Neuronal stem cell (in vitro differentiated cells): ENCODE measurements at regions not wholly inside any gene's neighbourhood (a gene's known extent, or its start where the extent isn't known, plus 50 kb on each side); places are given as distances from the start of the nearest gene placed in this dataset.

Experiments used
- DNase-seq: peaks from one replicate; pipeline ENCODE4 v3.0.0-alpha.2; 2013; ENCODE audit warnings: low spot score
- H2AFZ ChIP-seq: one replicate; pipeline ENCODE4 v1.6.1; 2013; ENCODE audit warnings: mild to moderate bottlenecking, low read length, inconsistent platforms
- H2AK5ac ChIP-seq: 2 replicates; pipeline ENCODE4 v1.6.1; 2013; ENCODE audit warnings: low read depth, mild to moderate bottlenecking, inconsistent platforms, low read length, moderate library complexity, mixed read lengths
- H2BK120ac ChIP-seq: 2 replicates; pipeline ENCODE4 v1.6.1; 2013; ENCODE audit warnings: low read depth, mild to moderate bottlenecking, inconsistent platforms, low read length, moderate library complexity, mixed read lengths
- H2BK12ac ChIP-seq: one replicate; pipeline ENCODE4 v1.6.1; 2013; ENCODE audit warnings: low read length, inconsistent platforms
- H2BK15ac ChIP-seq: 2 replicates; pipeline ENCODE4 v1.6.1; 2013; ENCODE audit warnings: mild to moderate bottlenecking, low read length, inconsistent platforms, mixed read lengths
- H2BK5ac ChIP-seq: one replicate; pipeline ENCODE4 v1.6.1; 2013; ENCODE audit warnings: inconsistent platforms, mild to moderate bottlenecking, low read length, moderate library complexity
- H3K14ac ChIP-seq: one replicate; pipeline ENCODE4 v1.6.1; 2013; ENCODE audit warnings: low read length, inconsistent platforms
- H3K18ac ChIP-seq: 2 replicates; pipeline ENCODE4 v1.6.1; 2013; ENCODE audit warnings: low read length, inconsistent platforms
- H3K23ac ChIP-seq: 2 replicates; pipeline ENCODE4 v1.6.1; 2013; ENCODE audit warnings: low read depth, mild to moderate bottlenecking, mixed read lengths, low read length, inconsistent platforms; ENCODE audit not compliant: poor library complexity
- H3K27ac ChIP-seq: replicated peaks from 3 replicates; pipeline ENCODE4 v1.5.1; 2013; ENCODE audit warnings: low read length, inconsistent platforms
- H3K27me3 ChIP-seq, 3 experiments: 2 replicates each; pipeline ENCODE4 v1.6.1; 2013; ENCODE audit warnings: low read length in 3 of 3, mild to moderate bottlenecking in 2 of 3, inconsistent platforms in 1 of 3, low read depth in 1 of 3, mixed read lengths in 1 of 3, moderate library complexity in 1 of 3; ENCODE audit not compliant: control insufficient read depth in 3 of 3, insufficient read depth in 3 of 3
- H3K36me3 ChIP-seq, 2 donors: replicated peaks in 1 of 2; 2 replicates each; pipeline ENCODE4 v1.6.1; 2013; ENCODE audit warnings: low read length in 2 of 2; ENCODE audit not compliant: control insufficient read depth in 2 of 2, insufficient read depth in 2 of 2
- H3K4ac ChIP-seq: 2 replicates; pipeline ENCODE4 v1.6.1; 2013; ENCODE audit warnings: inconsistent platforms, mild to moderate bottlenecking, low read length, moderate library complexity
- H3K4me1 ChIP-seq, 2 donors: 1 replicate in 1 of 2; 2 replicates in 1 of 2; pipeline ENCODE4 v1.6.1; 2013; ENCODE audit warnings: low read length in 2 of 2, low read depth in 1 of 2; ENCODE audit not compliant: control insufficient read depth in 2 of 2, insufficient read depth in 1 of 2
- H3K4me2 ChIP-seq: one replicate; pipeline ENCODE4 v1.6.1; 2013; ENCODE audit warnings: mild to moderate bottlenecking, low read length, inconsistent platforms; ENCODE audit not compliant: insufficient read depth, poor library complexity, severe bottlenecking
- H3K4me3 ChIP-seq, 2 donors: 2 replicates each; pipeline ENCODE4 v1.5.1; 2013; ENCODE audit warnings: low read length in 2 of 2, mild to moderate bottlenecking in 2 of 2, inconsistent platforms in 1 of 2, moderate library complexity in 1 of 2
- H3K79me1 ChIP-seq: one replicate; pipeline ENCODE4 v1.6.1; 2013; ENCODE audit warnings: low read depth, mild to moderate bottlenecking, inconsistent platforms, low read length, moderate library complexity
- H3K9ac ChIP-seq: one replicate; pipeline ENCODE4 v1.6.1; 2013; ENCODE audit warnings: mild to moderate bottlenecking, low read depth, low read length, inconsistent platforms; ENCODE audit not compliant: poor library complexity
- H3K9me3 ChIP-seq, 2 donors: replicated peaks in 1 of 2; 2 replicates each; pipeline versions ENCODE3 to v1.6.1; 2013; ENCODE audit warnings: low read length in 2 of 2, mild to moderate bottlenecking in 2 of 2, inconsistent platforms in 1 of 2, low read depth in 1 of 2, mixed read lengths in 1 of 2, moderate library complexity in 1 of 2; ENCODE audit not compliant: control insufficient read depth in 2 of 2, insufficient read depth in 1 of 2
- H4K8ac ChIP-seq: one replicate; pipeline ENCODE4 v1.6.1; 2013; ENCODE audit warnings: low read depth, mild to moderate bottlenecking, inconsistent platforms, low read length, moderate library complexity
- H4K91ac ChIP-seq: one replicate; pipeline ENCODE4 v1.6.1; 2013; ENCODE audit warnings: low read length, low read depth, mild to moderate bottlenecking, inconsistent platforms; ENCODE audit not compliant: poor library complexity
- WGBS, 2 donors: extraction: QIAGEN DNeasy Blood & Tissue Kit; methylation state at CpG; one replicate each; pipeline ENCODE4 v1.1.7; 2013; ENCODE audit warnings: missing lambda C conversion rate in 2 of 2, mixed read lengths in 1 of 2; ENCODE audit not compliant: insufficient read length in 2 of 2, insufficient replicate concordance in 1 of 2; ENCODE audit errors: extremely low coverage in 2 of 2; 5-methylcytosine and 5-hydroxymethylcytosine counted together

GRCh38 chr4:67103001-67103747 is 442.1 kb downstream of the CENPC start:
- no CpG with 5 or more reads among the region's 6 CpGs for WGBS, 2 donors
- DNase-seq = no peak
- no peak overlapping the region for H3K4me2 ChIP-seq

GRCh38 chr4:67101612-67102011 is 443.7 kb downstream of the CENPC start:
- no peak overlapping the region for H2BK5ac ChIP-seq
- no peak overlapping the region for H4K8ac ChIP-seq
- H2AFZ ChIP-seq = no peak overlapping the region
- H3K36me3 ChIP-seq = no peaks in the 10 kb centered on the region
- no peak overlapping the region for H2BK12ac ChIP-seq
- H3K23ac ChIP-seq = no peak overlapping the region
- H3K4me1 ChIP-seq = peaks cover 3 to 5% of the 10 kb centered on the region in 2 donors
- DNase-seq = no peak
- H3K9me3 ChIP-seq = no peaks in the 10 kb centered on the region
- no peak overlapping the region for H4K91ac ChIP-seq
- H3K79me1 ChIP-seq = no peaks in the 10 kb centered on the region
- H3K4ac ChIP-seq = no peak overlapping the region
- no peak overlapping the region for H2BK15ac ChIP-seq
- H3K4me2 ChIP-seq = no peak overlapping the region
- H3K18ac ChIP-seq = no peak overlapping the region
- no peak overlapping the region for H3K27ac ChIP-seq
- no peaks in the 10 kb centered on the region for H3K27me3 ChIP-seq
- H3K4me3 ChIP-seq = no peak overlapping the region
- no peak overlapping the region for H3K14ac ChIP-seq
- H2AK5ac ChIP-seq = no peak overlapping the region
- no peak overlapping the region for H3K9ac ChIP-seq
- no peak overlapping the region for H2BK120ac ChIP-seq

More at GRCh38 chr4:67103001-67103747, 442.1 kb downstream of the CENPC start:
- Histone ChIP-seq H2BK12ac (no peak overlapping the region), H3K4me3 (no peak overlapping the region), H3K9ac (no peak overlapping the region), H2BK120ac (no peak overlapping the region), H4K8ac (no peak overlapping the region), H3K36me3 (no peaks in the 10 kb centered on the region), H3K79me1 (no peaks in the 10 kb centered on the region), H3K14ac (no peak overlapping the region), H2BK15ac (no peak overlapping the region), H2AK5ac (no peak overlapping the region), H3K18ac (no peak overlapping the region), H3K27me3 (no peaks in the 10 kb centered on the region), H2AFZ (no peak overlapping the region), H3K23ac (no peak overlapping the region), H4K91ac (no peak overlapping the region), H3K4ac (no peak overlapping the region), H3K4me1 (peaks cover 3 to 8% of the 10 kb centered on the region in 2 donors), H3K9me3 (no peaks in the 10 kb centered on the region), H2BK5ac (no peak overlapping the region), H3K27ac (no peak overlapping the region)

- Histone ChIP-seq H3K4me2 (no peak overlapping the region), H3K27ac (no peak overlapping the region), H3K18ac (no peak overlapping the region), H2BK12ac (no peak overlapping the region), H3K9me3 (no peaks in the 10 kb centered on the region), H4K8ac (no peak overlapping the region), H4K91ac (no peak overlapping the region), H2BK120ac (no peak overlapping the region), H3K36me3 (no peaks in the 10 kb centered on the region), H3K4ac (no peak overlapping the region), H3K4me1 (no peaks in the 10 kb centered on the region), H2AFZ (no peak overlapping the region), H2AK5ac (no peak overlapping the region), H2BK5ac (no peak overlapping the region), H3K9ac (no peak overlapping the region), H3K4me3 (no peak overlapping the region), H2BK15ac (no peak overlapping the region), H3K14ac (no peak overlapping the region), H3K27me3 (no peaks in the 10 kb centered on the region), H3K79me1 (no peaks in the 10 kb centered on the region), H3K23ac (no peak overlapping the region)
- no peak for DNase-seq
- no CpG with 5 or more reads among the region's 4 CpGs for WGBS, 2 donors
Observed at GRCh38 chr4:67092351-67092750, 453.0 kb downstream of the CENPC start.

GRCh38 chr4:67091673-67092072 is 453.6 kb downstream of the CENPC start:
- no peak overlapping the region for H2BK5ac ChIP-seq

More at GRCh38 chr4:67091673-67092072, 453.6 kb downstream of the CENPC start:
- Histone ChIP-seq H2BK120ac (no peak overlapping the region), H2AK5ac (no peak overlapping the region), H3K4me3 (no peak overlapping the region), H3K36me3 (no peaks in the 10 kb centered on the region), H3K4ac (no peak overlapping the region), H3K27ac (no peak overlapping the region), H3K9ac (no peak overlapping the region), H3K23ac (no peak overlapping the region), H3K4me1 (no peaks in the 10 kb centered on the region), H3K4me2 (no peak overlapping the region), H2BK12ac (no peak overlapping the region), H3K18ac (no peak overlapping the region), H4K91ac (no peak overlapping the region), H3K9me3 (no peaks in the 10 kb centered on the region), H3K14ac (no peak overlapping the region), H2AFZ (no peak overlapping the region), H4K8ac (no peak overlapping the region), H3K27me3 (no peaks in the 10 kb centered on the region), H2BK15ac (no peak overlapping the region), H3K79me1 (no peaks in the 10 kb centered on the region)
- DNase-seq = no peak
